HCEC 1CT (cell line): ENCODE measurements at regions not wholly inside any gene's neighbourhood (a gene's known extent, or its start where the extent isn't known, plus 50 kb on each side); places are given as distances from the start of the nearest gene placed in this dataset.

ENCODE experiments used
- DNase-seq: peaks from one replicate; pipeline ENCODE4 v3.0.0-alpha.2; 2017

DNA sequence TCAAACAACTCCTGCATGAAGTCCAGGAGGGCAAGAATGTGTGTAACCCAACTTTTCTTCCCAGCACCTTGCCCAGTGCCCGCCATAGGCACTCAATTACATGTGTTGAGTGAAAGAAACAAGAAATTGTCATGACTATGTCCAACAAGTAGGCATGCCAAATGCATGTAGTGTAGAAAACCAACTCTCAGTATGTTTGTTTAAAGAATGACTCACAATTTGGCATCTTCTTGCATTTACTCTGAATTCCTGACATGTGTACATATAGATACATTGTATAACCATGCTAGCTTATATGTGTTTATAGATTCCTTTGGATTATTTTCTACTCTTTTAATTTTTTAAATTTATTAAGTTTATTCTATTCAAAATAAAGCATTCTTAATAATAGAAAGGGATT is 305.0 kb downstream of the EFNB2 start:
- peak; percentile 58 for DNase-seq

GRCh38 chr13:106225126-106225525 is 310.3 kb downstream of the EFNB2 start:
- DNase-seq = no peak

- no peak for DNase-seq
Observed at GRCh38 chr13:106220211-106220610, 315.3 kb downstream of the EFNB2 start.

DNA sequence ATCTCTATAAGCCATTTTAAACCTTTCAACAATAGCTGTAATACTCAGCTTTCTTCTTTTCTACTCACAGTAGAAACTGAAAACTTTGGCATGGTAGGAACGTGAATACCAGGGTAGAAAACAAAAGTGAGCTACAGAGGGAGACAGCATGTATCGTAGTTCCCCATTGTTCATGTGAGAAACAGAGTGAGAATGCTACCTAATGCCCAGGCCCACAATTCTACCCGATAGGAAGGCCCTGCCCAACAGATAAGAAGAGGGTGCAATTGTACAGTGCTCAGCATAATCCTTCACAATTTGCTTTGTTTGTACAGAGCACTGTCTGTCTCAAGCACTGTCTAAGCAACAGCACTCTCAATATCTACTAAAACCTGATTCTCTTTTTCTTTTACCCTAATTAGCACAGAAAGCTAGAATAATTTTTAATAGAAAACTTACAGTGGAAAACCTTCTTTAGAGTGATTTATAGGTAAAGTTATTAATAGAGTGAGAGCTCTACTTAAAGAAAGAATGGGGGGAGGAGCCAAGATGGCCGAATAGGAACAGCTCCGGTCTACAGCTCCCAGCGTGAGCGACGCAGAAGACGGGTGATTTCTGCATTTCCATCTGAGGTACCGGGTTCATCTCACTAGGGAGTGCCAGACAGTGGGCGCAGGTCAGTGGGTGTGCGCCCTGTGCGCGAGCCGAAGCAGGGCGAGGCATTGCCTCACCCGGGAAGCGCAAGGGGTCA is 322.3 kb downstream of the EFNB2 start:
- DNase-seq = no peak

- no peak for DNase-seq
Observed at GRCh38 chr13:106212386-106213010, 323.0 kb downstream of the EFNB2 start.

GRCh38 chr13:106210324-106210723 is 325.1 kb downstream of the EFNB2 start:
- no peak for DNase-seq

DNA sequence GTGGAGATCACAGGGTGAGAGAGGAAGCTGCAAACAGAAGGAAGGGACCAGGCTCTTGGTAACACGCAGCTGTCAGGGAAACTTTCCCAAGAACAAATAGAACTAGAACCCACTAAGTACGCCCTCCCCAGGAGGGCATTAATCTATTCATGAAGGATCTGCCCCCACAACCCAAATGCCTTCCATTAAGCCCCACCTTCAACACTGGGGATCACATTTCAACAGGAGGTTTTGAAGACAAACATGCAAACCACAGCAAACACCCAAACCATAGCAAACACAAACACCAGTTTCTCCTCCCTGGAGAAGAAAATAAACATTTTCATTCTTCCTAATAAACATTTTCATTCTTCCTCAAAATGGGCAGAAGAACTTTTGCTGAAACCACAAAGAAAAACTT is 329.6 kb downstream of the EFNB2 start:
- no peak for DNase-seq

DNA sequence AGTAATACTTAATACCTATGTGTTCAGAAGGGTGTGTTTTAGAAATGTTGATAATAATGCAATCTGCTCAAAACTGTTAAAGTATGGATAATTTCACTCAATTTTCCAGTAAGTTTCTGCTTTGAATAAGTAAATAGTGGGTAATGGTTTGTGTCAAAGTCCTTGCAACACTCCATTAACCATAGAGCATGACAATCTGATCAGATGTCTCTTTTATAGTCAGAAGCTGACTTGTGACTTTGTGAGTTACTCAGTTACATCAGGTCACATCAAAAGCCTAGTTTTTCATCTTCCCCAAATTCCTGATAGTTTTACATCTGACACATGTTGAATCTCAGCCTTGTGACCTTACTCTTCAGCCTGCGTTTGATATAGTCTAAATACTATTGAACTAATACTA is 338.0 kb downstream of the EFNB2 start:
- no peak for DNase-seq

DNA sequence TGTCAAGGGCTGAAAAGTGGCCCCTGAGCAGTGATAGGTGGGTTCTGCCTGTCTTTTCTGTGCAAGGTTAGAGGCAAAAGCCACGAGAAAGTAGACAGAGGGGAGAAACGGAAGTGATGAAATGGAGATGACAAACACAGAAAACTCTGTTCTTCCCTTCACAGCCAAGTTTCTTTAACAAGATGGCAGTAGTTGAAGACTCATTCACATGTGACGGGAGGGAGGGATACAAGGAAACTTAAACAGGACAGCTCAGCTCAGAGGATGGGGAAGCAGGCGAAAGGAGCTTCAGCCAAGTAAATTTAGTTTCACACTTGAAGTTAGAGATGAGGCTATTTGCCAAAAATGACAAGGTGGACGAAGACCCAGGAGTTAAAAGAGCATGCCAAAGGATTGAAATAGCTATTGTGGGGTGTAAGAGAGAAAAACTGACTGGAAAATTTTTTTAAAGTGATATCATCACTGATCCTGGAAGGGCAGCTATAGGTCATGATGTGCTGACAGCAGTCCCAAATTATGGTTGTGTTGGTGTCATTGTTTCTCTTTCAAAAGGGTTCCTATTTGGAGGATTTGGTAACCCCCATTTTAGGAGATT is 347.9 kb downstream of the EFNB2 start:
- DNase-seq = no peak

- no peak for DNase-seq
Observed at GRCh38 chr13:106187101-106187500, 348.4 kb downstream of the EFNB2 start.

- DNase-seq = no peak
Observed at GRCh38 chr13:106186366-106187030, 349.0 kb downstream of the EFNB2 start.

GRCh38 chr13:106184790-106185189 is 350.7 kb downstream of the EFNB2 start:
- no peak for DNase-seq

DNA sequence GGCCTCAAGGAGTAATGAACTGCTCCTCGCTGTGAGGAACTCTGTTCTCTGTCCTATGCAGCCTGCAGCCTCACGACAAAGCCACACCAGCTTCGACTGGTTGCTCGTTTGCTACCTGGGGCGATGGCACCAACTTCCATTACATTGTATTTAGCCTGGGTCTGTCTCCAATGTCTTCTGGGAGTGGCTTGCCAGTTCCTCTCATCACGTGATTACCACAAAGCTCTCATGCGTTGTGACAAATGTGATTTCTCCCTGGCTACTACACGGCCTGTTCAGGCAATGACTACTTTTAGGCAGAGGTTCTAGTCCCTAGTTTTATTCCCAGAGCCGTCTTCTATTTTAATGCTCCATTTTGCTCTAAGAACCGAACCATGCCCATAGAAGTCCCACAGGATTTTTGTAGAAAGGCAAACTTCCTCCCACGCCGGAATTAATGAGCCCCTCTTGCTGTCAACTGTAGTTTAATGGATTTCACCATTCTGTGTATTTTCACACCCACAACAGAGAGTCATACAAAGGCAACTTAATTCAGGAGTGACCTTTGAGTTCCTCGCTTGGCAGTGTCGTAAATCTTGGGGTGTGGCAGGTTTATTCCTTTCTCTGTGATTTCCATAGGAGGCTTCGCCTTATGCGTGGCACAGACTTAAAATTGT is 351.9 kb downstream of the EFNB2 start:
- no peak for DNase-seq

GRCh38 chr13:106182404-106182803 is 353.1 kb downstream of the EFNB2 start:
- DNase-seq = peak; percentile 81

- DNase-seq = no peak
Observed at GRCh38 chr13:106178816-106179215, 356.6 kb downstream of the EFNB2 start.

- DNase-seq = no peak
Observed at GRCh38 chr13:106177146-106177545, 358.3 kb downstream of the EFNB2 start.

DNA sequence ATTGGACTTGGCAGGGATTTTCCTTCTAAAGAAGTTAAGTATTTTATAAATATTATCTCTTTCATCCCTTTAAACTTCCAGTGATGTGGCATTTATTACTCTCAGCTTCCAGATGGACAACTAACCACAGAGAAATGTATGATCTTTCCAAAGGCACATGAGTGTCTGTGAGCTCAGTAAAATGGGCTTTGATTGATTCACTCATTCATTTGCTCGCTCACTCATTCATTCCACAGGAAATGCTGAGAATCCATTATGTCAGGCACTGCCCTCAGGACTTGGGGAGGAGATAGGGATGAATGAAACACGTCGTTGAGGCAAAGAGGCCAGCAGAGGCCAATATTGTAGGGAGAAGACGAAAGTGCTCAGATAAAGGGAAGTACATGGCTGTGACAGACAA is 359.3 kb downstream of the EFNB2 start:
- peak; percentile 61 for DNase-seq

DNA sequence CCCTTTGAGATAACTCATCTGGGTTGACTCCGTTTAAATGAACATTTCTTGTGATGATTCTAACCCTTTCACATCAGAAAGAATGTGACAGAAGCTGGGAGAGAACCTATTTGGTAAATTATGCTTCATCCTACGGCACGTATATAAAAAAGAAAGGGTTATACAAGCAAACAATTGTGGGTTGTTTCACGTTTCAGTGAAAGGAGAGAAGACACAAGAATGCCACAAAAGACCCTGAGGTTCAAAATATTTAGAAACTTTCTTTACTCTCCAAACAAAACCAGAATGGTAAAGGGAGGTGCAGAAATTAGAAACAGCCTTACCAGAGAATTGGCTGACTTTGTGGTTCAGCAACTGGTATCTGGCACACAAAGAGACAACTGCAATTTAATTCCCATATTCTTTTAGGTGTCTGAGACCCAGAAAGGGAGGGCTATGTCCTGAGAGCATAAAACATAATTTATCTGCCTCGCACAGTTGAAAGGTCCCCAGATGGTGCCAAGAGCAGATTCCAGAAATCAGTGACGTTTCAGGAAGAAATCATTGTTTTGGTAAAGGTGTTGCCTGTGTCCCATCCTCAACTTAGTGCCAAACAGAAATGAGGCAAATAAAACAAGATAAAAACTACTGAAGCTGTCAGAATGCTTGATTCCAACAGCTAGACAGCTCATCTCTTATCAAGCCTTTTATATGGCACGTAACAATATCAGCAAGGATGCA is 361.4 kb downstream of the EFNB2 start:
- DNase-seq = no peak

GRCh38 chr13:106173346-106173745 is 362.1 kb downstream of the EFNB2 start:
- DNase-seq = no peak

DNA sequence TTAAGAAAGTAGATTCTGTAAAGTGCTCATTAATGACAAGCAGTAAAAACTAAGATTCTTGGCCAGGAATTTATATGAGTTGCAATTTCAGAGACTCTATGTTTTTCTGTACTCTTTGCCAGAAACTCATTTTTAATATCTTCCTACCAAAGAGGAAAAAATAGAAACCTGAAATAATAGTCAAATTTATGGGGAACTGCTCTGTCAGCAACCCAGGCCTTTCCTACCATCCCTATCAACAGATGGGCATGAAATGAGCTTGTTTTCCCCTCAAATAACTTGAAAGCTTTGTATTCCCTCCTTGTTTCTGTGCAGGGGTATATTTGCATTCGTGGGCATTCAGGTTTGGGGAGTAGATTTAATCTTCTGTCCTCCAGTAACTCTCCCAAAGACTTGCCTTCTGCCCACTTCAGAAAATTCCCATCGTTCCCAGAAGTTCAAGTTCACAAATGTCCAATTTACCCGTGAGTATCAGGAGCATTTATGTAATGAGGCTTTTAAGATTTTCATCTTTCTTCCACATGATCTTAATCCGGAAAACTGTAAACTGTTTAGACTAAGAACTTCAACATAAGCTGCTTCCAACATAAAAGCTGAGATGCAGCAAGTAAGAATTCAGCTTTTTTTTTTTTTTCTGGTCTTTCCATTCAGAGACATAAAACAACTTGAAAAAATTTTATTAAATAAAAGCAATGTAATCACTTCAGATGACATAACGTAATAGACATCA is 363.1 kb downstream of the EFNB2 start:
- DNase-seq = no peak

DNA sequence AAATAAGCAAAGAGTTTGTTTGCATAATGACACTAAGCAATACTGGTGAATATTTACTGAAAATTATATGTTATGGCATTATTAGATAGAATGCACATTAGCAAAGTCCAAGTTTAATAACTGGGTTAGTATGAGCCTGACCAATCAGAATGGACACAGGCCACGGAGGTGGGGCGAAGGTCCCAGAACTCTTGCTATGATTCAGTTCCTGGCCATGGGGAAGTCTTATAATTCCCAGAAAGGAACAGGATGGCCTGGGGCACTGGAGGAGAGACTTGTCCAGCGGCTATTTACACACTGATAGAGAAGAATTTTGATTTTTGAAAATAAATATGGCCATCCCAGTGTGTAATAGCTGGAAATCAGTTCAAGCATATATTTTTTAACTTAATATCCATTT is 372.0 kb downstream of the EFNB2 start:
- no peak for DNase-seq

DNA sequence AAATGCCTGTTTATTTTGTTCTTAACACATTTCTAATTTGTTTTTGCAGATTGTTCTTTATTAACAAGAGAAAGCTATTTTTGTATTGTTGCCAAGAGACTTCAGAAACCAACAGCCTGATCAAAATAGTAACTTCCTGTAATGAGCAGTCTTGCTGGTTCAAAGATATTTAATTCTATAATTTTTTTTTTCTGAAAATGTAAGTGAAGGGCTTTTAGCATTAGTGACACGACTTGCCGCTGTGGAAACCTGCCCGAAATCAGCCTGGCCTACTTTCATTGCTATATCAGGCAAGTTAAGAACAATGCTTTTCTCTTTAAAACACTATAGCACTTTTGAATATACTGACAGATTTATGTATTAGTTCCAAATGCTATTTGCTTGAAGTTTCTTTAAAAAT is 374.3 kb downstream of the EFNB2 start:
- DNase-seq = no peak
